GM10248 (cell line): ENCODE measurements at regions not wholly inside any gene's neighbourhood (a gene's known extent, or its start where the extent isn't known, plus 50 kb on each side); places are given as distances from the start of the nearest gene placed in this dataset.

Experiments
- CTCF ChIA-PET: fragments of 300-600 bp; sonication (Branson Sonifier 250); formaldehyde crosslinking; extraction: SDS; loops from one replicate; lab custom pipeline; 2021; ENCODE audit warnings: antibody characterized with exemption; lab: Yijun Ruan, JAX
- POLR2A ChIA-PET: fragments of 350-650 bp; sonication (Branson Sonifier 250); formaldehyde crosslinking; extraction: SDS; loops from one replicate; lab custom pipeline; 2020; ENCODE audit warnings: antibody characterized with exemption; lab: Yijun Ruan, JAX
- DNase-seq: peaks from one replicate; pipeline ENCODE4 v3.0.0; 2012; ENCODE audit errors: extremely low spot score
- CTCF ChIP-seq: IDR thresholded peaks from 2 replicates; pipeline ENCODE4 v1.5.1; 2012; ENCODE audit warnings: mild to moderate bottlenecking, low read depth; ENCODE audit errors: extremely low read depth, missing control alignments, control extremely low read depth

GRCh38 chr7:70925411-70926115 lies 206.4 kb upstream of the GALNT17 start:
- TF ChIP-seq CTCF = no peak
- DNase-seq = no peak
- ChIA-PET POLR2A (no interaction called here), CTCF (interaction anchor here (1.6 kb wide), 1 partner anchor 24 kb away, joined by 4 read pairs; no protein-coding TSS in a partner anchor)

DNA sequence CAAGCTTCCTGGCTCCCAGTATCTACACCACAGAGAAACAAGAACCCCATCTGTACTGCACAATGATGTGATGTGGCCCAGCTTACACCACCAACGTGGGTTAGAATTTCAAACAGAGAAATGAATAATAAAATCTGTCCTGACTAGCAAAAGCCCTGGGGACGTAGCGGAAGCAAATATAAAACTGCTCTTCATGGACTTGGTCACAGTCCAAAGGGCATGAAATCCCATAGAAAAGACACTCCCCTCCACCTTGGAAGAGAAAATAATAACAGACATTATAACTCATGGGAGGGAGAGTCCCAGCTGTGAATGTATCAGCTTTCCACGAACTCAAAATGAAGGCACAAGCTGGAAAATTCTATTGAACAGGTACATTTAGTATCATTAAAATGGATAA lies 205.3 kb upstream of the GALNT17 start:
- no peak for DNase-seq
- ChIA-PET CTCF (interaction anchor here (0.7 to 1.6 kb wide), 2 partner anchors 13 to 25 kb away, joined by 3 to 4 read pairs; no protein-coding TSS in a partner anchor), POLR2A (no interaction called here)
- TF ChIP-seq CTCF = no peak

GRCh38 chr7:70935311-70935710 lies 196.6 kb upstream of the GALNT17 start:
- POLR2A ChIA-PET = no interaction called here
- CTCF ChIA-PET = interaction anchor here (1.0 kb wide), 1 partner anchor 16 kb away, joined by 3 read pairs; no protein-coding TSS in a partner anchor
- no peak for TF ChIP-seq CTCF
- no peak for DNase-seq

GRCh38 chr7:70935854-70936253 lies 196.1 kb upstream of the GALNT17 start:
- CTCF ChIA-PET = no interaction called here

DNA sequence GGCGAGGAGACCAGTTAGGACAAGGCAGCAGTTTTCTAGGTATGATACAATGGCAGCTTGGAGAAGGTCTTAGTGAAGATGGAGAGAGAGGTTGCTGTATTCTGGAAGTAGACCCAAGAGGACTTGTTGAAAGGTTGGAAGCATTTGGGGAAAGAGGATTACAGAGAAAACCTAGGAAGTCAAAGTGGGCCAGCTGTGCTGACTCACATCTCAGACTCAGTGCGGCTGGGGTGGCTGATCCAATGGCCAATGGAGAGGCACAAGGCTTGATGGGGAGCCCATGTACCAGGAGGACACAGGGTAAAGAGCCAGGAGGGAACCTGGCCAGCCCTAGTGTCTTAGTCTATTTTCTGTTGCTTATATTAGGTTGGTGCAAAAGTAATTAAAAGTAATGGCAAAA lies 194.5 kb upstream of the GALNT17 start:
- CTCF ChIA-PET = no interaction called here

More at GRCh38 chr7:70935854-70936253, 196.1 kb upstream of the GALNT17 start:
- TF ChIP-seq CTCF = no peak
- POLR2A ChIA-PET = no interaction called here
- DNase-seq = no peak

DNA sequence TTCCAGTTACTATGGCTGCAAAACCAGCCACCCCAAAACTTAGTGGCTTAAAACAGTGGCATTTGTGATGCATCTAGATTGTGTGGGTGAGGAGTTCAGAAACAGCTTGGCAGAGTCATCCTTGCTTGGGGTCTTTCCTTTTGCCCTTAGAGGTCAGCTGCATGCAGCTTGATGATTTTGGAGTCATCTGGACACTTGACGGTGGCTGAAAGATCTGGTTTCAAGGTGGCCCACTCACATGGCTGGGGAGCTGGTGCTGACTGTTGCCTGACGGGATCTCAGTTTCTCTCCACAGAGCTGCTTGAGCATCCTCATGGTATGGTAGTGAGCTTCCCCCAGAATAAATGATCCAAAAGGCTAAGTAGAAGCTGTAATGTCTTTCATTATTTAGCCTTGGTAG lies 191.3 kb upstream of the GALNT17 start:
- DNase-seq = no peak
- TF ChIP-seq CTCF = no peak
- ChIA-PET CTCF (interaction anchor here (1.0 kb wide), 1 partner anchor 10 kb away, joined by 3 read pairs; no protein-coding TSS in a partner anchor), POLR2A (no interaction called here)

More for the DNA sequence above, 194.5 kb upstream of the GALNT17 start:
- no peak for TF ChIP-seq CTCF
- POLR2A ChIA-PET = no interaction called here
- no peak for DNase-seq
